ENCODE measurements at regions not wholly inside any gene's neighbourhood (a gene's known extent, or its start where the extent isn't known, plus 50 kb on each side); places are given as distances from the start of the nearest gene placed in this dataset.

DNA sequence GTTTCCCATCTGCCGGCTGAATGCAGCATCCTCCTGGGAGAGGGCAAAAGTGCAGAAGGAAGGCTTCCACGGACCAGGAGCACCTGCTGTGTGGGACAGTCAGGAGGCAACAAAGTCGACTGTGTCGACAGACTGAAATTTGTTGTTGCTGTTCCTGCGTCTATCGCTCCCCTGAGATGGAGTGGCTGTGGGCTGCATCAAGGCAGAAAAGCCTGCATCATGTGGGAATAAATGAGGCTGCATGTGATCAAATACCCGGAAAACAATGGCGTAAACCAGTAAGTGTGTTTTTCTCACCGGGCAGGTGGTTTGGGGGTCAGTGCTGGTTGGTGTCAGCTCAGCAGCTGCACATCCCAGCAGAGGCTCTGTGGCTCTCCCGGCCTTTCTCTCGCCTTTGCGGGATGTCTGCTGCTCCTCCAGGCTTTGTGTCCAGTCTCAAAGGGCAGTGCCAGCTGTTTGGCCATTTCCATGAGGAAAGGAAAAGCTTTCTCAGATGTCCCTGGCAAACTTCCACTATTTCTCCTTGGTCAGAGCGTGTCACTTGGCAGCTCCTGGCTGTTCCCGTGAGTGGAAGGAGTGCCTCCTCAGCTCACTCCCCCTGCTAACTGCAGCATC lies 262.4 kb downstream of the NDUFA10 start:
- no peaks in the 10 kb centered on the region for H3K36me3 Mint-ChIP-seq (ENCODE audit: low read depth)
- H3K27me3 Mint-ChIP-seq (ENCODE audit: insufficient read depth), result peaks cover 15% of the 10 kb centered on the region
- H3K9me3 Mint-ChIP-seq, result peaks cover 73% of the 10 kb centered on the region
- TF ChIP-seq, protein P1, sequence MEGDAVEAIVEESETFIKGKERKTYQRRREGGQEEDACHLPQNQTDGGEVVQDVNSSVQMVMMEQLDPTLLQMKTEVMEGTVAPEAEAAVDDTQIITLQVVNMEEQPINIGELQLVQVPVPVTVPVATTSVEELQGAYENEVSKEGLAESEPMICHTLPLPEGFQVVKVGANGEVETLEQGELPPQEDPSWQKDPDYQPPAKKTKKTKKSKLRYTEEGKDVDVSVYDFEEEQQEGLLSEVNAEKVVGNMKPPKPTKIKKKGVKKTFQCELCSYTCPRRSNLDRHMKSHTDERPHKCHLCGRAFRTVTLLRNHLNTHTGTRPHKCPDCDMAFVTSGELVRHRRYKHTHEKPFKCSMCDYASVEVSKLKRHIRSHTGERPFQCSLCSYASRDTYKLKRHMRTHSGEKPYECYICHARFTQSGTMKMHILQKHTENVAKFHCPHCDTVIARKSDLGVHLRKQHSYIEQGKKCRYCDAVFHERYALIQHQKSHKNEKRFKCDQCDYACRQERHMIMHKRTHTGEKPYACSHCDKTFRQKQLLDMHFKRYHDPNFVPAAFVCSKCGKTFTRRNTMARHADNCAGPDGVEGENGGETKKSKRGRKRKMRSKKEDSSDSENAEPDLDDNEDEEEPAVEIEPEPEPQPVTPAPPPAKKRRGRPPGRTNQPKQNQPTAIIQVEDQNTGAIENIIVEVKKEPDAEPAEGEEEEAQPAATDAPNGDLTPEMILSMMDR (IDR thresholded peaks at IDR 0.05), result no peak
- no peak overlapping the region for H3K4me3 Mint-ChIP-seq
- no peak overlapping the region for H3K27ac Mint-ChIP-seq
- no peaks in the 10 kb centered on the region for H3K4me1 Mint-ChIP-seq (ENCODE audit: low read depth)
- DNase-seq, result no peak

DNA sequence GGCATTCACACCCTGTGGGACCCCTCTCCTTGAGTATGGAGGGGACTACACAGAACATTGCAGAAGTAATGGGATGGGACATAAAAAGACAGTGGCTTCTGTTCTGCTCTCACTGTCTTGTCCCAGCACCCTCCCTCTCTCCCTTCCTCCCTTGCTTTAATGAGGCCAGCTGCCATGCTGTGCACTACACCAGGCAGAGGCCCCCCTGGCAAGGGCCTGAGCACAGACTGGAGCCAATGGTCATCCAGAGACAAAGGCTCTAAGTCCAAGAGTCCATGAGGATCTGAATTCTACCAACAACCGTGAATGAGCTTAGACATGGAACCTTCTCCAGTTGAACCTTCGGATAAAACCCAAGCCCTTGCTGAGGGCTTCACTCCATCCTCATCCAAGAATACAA lies 263.0 kb downstream of the NDUFA10 start:
- Mint-ChIP-seq H3K36me3 (ENCODE audit: low read depth) (no peaks in the 10 kb centered on the region), H3K4me1 (ENCODE audit: low read depth) (no peaks in the 10 kb centered on the region), H3K9me3 (peaks cover 78% of the 10 kb centered on the region), H3K27me3 (ENCODE audit: insufficient read depth) (peaks cover 15% of the 10 kb centered on the region), H3K4me3 (no peak overlapping the region), H3K27ac (no peak overlapping the region)
- DNase-seq, result no peak
- TF ChIP-seq, protein P1 (IDR thresholded peaks at IDR 0.05), result no peak

DNA sequence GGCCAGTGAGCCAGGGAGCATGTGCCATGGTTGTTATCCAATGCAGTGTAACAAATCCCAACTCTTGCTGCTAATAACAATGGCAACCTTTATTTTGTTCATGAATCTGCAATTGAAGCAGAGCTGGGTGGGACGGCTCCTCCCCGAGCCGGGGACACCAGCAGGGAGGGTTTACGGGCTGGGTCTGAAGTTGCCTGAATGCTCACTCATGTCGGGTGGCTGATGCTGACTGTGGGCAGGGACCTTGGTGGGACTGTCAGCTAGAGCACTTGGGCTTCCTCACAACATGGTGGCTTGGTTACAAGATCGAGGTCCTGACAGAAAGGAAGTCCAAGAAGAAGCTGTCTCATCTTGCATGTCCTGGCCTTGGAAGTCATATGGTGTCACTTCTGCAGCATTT lies 264.5 kb downstream of the NDUFA10 start:
- H3K27me3 Mint-ChIP-seq (ENCODE audit: insufficient read depth), result peaks cover 16% of the 10 kb centered on the region

DNA sequence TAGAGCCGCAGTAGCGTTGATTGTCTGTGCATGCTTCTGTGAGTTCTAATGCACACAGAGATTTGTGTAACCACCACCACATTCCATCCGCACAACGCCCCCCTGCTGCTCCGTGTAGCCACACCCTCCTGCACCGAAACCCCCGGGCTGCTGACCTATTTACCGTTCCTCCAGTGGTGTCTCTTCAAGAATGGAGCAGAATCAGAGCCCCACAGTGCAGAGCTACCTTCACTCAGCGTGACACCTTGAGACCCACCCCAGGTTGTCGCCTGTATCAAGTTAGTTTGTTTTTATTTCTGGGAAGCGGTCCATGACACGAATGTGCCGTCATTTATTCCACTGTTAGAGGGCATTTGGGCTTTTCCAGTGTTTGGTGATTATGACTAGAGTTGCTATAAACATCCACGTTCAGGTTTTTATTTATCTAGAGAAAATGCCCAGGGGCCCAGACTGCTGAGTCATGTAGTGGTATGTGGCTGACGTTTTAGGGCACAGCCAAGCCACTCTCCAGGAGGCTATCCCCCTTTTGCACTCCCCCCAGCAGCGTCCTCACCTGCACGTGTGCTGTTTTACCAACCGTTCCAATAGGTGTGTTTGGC lies 266.8 kb downstream of the NDUFA10 start:
- Mint-ChIP-seq H3K4me3 (no peak overlapping the region), H3K4me1 (ENCODE audit: low read depth) (no peaks in the 10 kb centered on the region), H3K9me3 (peaks cover 69% of the 10 kb centered on the region), H3K36me3 (ENCODE audit: low read depth) (peaks cover 6% of the 10 kb centered on the region; the same call in 1 of the 2 replicates), H3K27me3 (ENCODE audit: insufficient read depth) (peaks cover 16% of the 10 kb centered on the region), H3K27ac (no peak overlapping the region)
- TF ChIP-seq, protein P1 (IDR thresholded peaks at IDR 0.05), result no peak
- DNase-seq, result peak; percentile 13

More for the DNA sequence above, 264.5 kb downstream of the NDUFA10 start:
- Mint-ChIP-seq H3K4me3 (no peak overlapping the region), H3K4me1 (ENCODE audit: low read depth) (no peaks in the 10 kb centered on the region), H3K9me3 (peaks cover 71% of the 10 kb centered on the region), H3K27ac (no peak overlapping the region), H3K36me3 (ENCODE audit: low read depth) (no peaks in the 10 kb centered on the region)
- no peak for DNase-seq
- TF ChIP-seq, protein P1 (IDR thresholded peaks at IDR 0.05), result no peak

DNA sequence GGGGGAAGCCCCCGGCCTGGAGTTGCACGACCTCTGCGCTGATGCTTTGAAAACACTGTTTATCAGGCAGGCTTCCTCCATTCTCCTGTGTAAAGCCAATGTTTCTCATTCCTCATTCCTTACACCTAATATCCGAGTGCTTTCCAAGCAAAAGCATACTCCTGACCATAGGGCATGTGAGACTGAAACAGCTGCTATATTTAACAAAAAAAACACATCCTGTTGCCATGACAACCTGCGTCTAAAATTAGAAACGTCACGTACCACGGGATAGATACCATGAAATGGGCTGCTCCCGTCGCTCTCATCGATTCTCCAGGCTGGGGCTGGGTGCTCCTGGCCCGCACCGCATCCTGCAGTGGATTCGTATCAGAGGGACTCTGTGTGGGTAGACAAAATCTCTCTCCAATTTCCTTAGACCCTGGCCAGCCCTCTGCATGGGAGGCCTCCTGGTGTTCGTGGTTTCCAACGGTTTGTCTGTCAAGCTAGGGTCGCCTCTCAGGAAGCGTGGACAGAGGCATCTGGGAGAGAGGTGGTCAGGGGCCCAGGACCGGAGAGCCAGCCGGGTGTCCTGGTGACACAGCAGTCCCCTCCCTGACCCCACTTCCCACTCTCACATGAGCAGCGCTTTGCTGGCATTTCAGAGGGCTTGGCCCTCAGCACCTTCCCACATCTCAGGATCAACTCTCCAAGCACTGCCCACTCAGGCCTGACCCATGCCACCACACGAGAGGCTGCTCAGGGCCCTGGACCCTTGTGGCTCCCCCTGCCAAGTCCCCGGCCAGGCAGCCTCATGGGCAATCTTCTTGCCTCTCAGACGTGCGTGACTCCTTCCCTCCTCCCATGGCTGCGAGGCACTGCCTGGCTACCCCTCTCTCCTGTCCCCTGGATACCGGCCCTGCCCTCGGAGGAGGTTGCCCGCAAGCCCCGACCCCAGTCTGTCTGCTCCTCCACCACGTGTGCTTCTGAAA lies 268.1 kb downstream of the NDUFA10 start:
- DNase-seq, result no peak
- Mint-ChIP-seq H3K36me3 (ENCODE audit: low read depth) (peaks cover 6% of the 10 kb centered on the region; the same call in 1 of the 2 replicates), H3K27me3 (ENCODE audit: insufficient read depth) (peaks cover 14% of the 10 kb centered on the region), H3K9me3 (peaks cover 64% of the 10 kb centered on the region), H3K4me1 (ENCODE audit: low read depth) (no peaks in the 10 kb centered on the region), H3K27ac (no peak overlapping the region), H3K4me3 (no peak overlapping the region)
- TF ChIP-seq, protein P1 (IDR thresholded peaks at IDR 0.05), result no peak

Data from HFFc6 (cell line).